Astrocyte (in vitro differentiated cells and primary cell): ENCODE measurements at regions not wholly inside any gene's neighbourhood (a gene's known extent, or its start where the extent isn't known, plus 50 kb on each side); places are given as distances from the start of the nearest gene placed in this dataset.

Source experiments
- EZH2 ChIP-seq: IDR thresholded peaks from 2 replicates; pipeline ENCODE4 v1.6.1; 2012; ENCODE audit warnings: mild to moderate bottlenecking, low read length, inconsistent platforms; ENCODE audit not compliant: insufficient read depth
- TF ChIP-seq, protein P1 (sequence below): IDR thresholded peaks from 2 replicates; pipeline ENCODE4 v1.5.1; 2011; ENCODE audit warnings: low read depth, mild to moderate bottlenecking, inconsistent platforms, low read length, moderate library complexity; ENCODE audit not compliant: insufficient read depth

DNA sequence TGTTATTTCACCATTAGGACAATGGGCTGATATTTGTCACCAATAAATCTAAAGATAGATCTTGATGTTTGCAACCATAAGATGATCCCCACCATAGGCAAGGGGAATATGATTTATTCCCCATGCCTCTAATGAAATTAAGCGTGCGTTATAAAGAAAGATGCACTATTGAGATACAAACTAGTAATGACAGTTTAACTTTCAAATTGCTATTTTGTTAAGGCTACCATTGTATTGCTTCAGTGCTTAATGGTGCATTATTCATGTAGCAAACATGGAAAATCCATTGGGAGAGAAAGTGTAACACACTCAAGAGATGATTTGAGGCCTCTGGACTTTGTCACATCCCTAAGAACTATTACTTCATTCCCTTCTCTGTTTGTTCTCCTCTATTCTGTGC, 108.9 kb upstream of the TRABD2B start:
- TF ChIP-seq EZH2: no peak
- TF ChIP-seq, protein P1, sequence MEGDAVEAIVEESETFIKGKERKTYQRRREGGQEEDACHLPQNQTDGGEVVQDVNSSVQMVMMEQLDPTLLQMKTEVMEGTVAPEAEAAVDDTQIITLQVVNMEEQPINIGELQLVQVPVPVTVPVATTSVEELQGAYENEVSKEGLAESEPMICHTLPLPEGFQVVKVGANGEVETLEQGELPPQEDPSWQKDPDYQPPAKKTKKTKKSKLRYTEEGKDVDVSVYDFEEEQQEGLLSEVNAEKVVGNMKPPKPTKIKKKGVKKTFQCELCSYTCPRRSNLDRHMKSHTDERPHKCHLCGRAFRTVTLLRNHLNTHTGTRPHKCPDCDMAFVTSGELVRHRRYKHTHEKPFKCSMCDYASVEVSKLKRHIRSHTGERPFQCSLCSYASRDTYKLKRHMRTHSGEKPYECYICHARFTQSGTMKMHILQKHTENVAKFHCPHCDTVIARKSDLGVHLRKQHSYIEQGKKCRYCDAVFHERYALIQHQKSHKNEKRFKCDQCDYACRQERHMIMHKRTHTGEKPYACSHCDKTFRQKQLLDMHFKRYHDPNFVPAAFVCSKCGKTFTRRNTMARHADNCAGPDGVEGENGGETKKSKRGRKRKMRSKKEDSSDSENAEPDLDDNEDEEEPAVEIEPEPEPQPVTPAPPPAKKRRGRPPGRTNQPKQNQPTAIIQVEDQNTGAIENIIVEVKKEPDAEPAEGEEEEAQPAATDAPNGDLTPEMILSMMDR: no peak
